Colonic mucosa (tissue), 4 donors: ENCODE measurements at regions not wholly inside any gene's neighbourhood (a gene's known extent, or its start where the extent isn't known, plus 50 kb on each side); places are given as distances from the start of the nearest gene placed in this dataset.

Source experiments
- DNase-seq: peaks from one replicate; pipeline ENCODE4 v3.0.0-alpha.2; 2020
- H3K27ac ChIP-seq: fragments of 200-600 bp; one replicate; pipeline ENCODE4 v1.8.0; 2021
- H3K27me3 ChIP-seq: fragments of 200-600 bp; one replicate; pipeline ENCODE4 v1.8.0; 2021
- H3K36me3 ChIP-seq: fragments of 200-600 bp; one replicate; pipeline ENCODE4 v1.8.0; 2021
- H3K4me1 ChIP-seq: fragments of 200-600 bp; one replicate; pipeline ENCODE4 v1.8.0; 2021; ENCODE audit warnings: mild to moderate bottlenecking
- H3K4me3 ChIP-seq: fragments of 200-600 bp; one replicate; pipeline ENCODE4 v1.8.0; 2021
- H3K9ac ChIP-seq, 2 donors: one replicate each; pipeline ENCODE4 v1.7.0; 2013; ENCODE audit warnings: control low read depth in 2 of 2, low read depth in 2 of 2, low read length in 2 of 2
- H3K9me3 ChIP-seq: fragments of 200-600 bp; one replicate; pipeline ENCODE4 v1.8.0; 2021
- CTCF ChIP-seq: fragments of 200-600 bp; IDR thresholded peaks from one replicate; pipeline ENCODE4 v1.8.0; 2022; ENCODE audit warnings: antibody characterized with exemption, mild to moderate bottlenecking
- intact Hi-C: fragments of 100-400 bp; cut with DNase I; formaldehyde crosslinking; loops from one replicate; pipeline ENCODE4 v1.14.1; 2022
- donor health status: healthy.
- donor health status: DM: no; HTN: no; CAD: no.
- donor health status: DM: no; HTN: no; CAD: no.

GRCh38 chr2:56770490-56770889 is 586.7 kb downstream of the CCDC85A start:
- Histone ChIP-seq H3K9me3 (no peaks in the 10 kb centered on the region), H3K27ac (no peak overlapping the region), H3K36me3 (no peaks in the 10 kb centered on the region), H3K4me3 (no peak overlapping the region), H3K27me3 (no peaks in the 10 kb centered on the region), H3K9ac (no peak overlapping the region), H3K4me1 (no peaks in the 10 kb centered on the region)
- intact Hi-C loops = no loop called here
- no peak for DNase-seq
- TF ChIP-seq CTCF = no peak

- no peak for TF ChIP-seq CTCF
- Histone ChIP-seq H3K9me3 (no peaks in the 10 kb centered on the region), H3K4me3 (no peak overlapping the region), H3K27me3 (no peaks in the 10 kb centered on the region), H3K27ac (no peak overlapping the region), H3K4me1 (no peaks in the 10 kb centered on the region), H3K9ac (no peak overlapping the region), H3K36me3 (no peaks in the 10 kb centered on the region)
- DNase-seq = no peak
- intact Hi-C loops = no loop called here
These were observed 600.3 kb downstream of the CCDC85A start for GRCh38 chr2:56784046-56784445.

GRCh38 chr2:56801214-56801613 is 617.4 kb downstream of the CCDC85A start:
- H3K9ac ChIP-seq = no peak overlapping the region
- H3K36me3 ChIP-seq = no peaks in the 10 kb centered on the region
- no peak overlapping the region for H3K27ac ChIP-seq
- no peaks in the 10 kb centered on the region for H3K27me3 ChIP-seq
- no peaks in the 10 kb centered on the region for H3K4me1 ChIP-seq
- no peak for DNase-seq
- H3K4me3 ChIP-seq = no peak overlapping the region
- H3K9me3 ChIP-seq = no peaks in the 10 kb centered on the region
- TF ChIP-seq CTCF = no peak
- intact Hi-C loops = no loop called here

GRCh38 chr2:56801770-56802169 is 618.0 kb downstream of the CCDC85A start:
- Histone ChIP-seq H3K36me3 (no peaks in the 10 kb centered on the region), H3K27ac (no peak overlapping the region), H3K4me3 (no peak overlapping the region), H3K9ac (no peak overlapping the region), H3K27me3 (no peaks in the 10 kb centered on the region), H3K9me3 (no peaks in the 10 kb centered on the region), H3K4me1 (no peaks in the 10 kb centered on the region)
- DNase-seq = no peak
- intact Hi-C loops = no loop called here
- no peak for TF ChIP-seq CTCF

- H3K4me3 ChIP-seq = no peak overlapping the region
- no peaks in the 10 kb centered on the region for H3K4me1 ChIP-seq
- H3K27me3 ChIP-seq = no peaks in the 10 kb centered on the region
- intact Hi-C loops = no loop called here
- H3K9me3 ChIP-seq = no peaks in the 10 kb centered on the region
- TF ChIP-seq CTCF = no peak
- no peak overlapping the region for H3K9ac ChIP-seq
- DNase-seq = no peak
- H3K36me3 ChIP-seq = no peaks in the 10 kb centered on the region
- no peak overlapping the region for H3K27ac ChIP-seq
These were observed 619.8 kb downstream of the CCDC85A start for GRCh38 chr2:56803596-56803995.

- H3K9ac ChIP-seq = no peak overlapping the region
- H3K4me1 ChIP-seq = no peaks in the 10 kb centered on the region
- intact Hi-C loops = no loop called here
- no peak overlapping the region for H3K4me3 ChIP-seq
- H3K36me3 ChIP-seq = no peaks in the 10 kb centered on the region
- no peak overlapping the region for H3K27ac ChIP-seq
- no peak for DNase-seq
- H3K27me3 ChIP-seq = no peaks in the 10 kb centered on the region
- no peak for TF ChIP-seq CTCF
- no peaks in the 10 kb centered on the region for H3K9me3 ChIP-seq
These were observed 623.1 kb downstream of the CCDC85A start for GRCh38 chr2:56806924-56807323.
